ENCODE measurements at regions not wholly inside any gene's neighbourhood (a gene's known extent, or its start where the extent isn't known, plus 50 kb on each side); places are given as distances from the start of the nearest gene placed in this dataset.

DNA sequence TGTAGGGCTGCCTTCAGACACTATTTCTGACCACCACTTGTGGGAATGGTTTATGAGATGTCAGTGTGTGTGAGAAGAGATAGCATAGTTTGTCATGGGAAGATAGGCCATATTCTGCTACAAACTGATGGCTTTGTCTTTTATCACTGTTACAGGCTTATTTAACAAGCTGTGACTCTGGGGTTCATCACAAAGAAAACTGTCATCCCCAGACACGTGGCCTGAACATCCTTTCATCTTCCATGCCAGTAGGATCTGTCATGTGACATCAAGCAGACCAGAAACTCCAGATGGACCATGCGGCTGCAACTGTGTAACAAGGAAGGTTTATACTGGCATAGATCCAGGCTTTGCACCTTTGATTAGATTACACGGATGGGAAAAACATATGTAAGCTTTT lies 128.6 kb upstream of the KCNH7 start:
- DNase-seq (ENCODE audit: low read depth, low spot score): peak; percentile 4

DNA sequence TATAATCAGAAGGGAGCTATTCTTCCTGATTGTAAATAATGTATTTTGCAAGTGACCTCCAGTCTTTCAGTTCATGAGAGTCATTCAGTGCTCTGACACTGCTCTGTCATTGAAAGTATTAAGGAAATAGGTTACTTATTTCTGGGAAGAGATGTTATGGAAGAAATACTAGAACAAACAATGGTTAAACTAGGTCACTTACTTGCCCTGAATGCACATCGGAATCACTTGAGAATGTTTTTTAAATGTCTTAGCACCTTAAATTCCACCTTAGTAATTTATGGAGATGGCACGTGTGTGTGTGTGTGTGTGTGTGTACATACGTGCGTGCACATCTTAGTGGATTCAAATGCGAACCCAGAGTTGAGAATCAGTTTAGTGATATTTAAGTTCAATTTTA lies 126.6 kb upstream of the KCNH7 start:
- no peak for DNase-seq (ENCODE audit: low read depth, low spot score)

DNA sequence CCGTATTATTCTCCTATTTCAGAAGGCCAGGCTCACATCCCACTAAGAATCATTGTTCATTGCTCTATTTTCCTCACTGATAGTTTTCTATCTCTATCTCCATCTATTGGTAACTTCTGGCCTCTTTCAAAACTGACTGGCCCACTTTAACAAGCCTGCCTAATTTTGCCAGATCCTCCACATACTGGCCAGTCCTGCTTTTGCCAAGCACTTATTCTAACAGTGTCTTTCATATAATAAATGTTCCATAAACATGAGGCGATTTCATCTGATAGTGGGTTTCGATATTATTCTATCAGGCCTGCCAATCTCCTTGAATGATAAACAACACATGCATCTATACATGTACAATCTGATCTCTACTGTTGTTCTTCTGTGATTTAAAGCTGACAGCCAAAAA lies 125.9 kb upstream of the KCNH7 start:
- DNase-seq (ENCODE audit: low read depth, low spot score): no peak

DNA sequence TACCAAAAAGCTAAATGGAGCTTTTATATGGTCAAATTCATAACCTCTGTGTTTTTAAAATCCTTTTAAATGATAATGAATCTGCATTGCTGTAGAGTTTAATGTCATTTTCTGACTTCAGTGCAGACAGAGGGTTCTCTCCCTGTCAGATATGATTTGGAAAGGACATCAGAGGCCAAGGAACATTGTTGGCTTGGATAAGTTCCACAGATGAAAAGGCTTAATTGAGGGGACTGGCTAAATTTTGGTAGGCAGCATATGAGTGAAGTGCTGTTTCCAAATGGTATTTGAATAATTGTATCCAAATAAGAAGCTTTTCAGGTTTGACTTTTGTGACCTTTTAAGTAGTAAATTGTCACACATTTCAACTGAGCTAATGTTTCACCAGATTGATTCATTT lies 124.6 kb upstream of the KCNH7 start:
- DNase-seq (ENCODE audit: low read depth, low spot score): no peak

DNA sequence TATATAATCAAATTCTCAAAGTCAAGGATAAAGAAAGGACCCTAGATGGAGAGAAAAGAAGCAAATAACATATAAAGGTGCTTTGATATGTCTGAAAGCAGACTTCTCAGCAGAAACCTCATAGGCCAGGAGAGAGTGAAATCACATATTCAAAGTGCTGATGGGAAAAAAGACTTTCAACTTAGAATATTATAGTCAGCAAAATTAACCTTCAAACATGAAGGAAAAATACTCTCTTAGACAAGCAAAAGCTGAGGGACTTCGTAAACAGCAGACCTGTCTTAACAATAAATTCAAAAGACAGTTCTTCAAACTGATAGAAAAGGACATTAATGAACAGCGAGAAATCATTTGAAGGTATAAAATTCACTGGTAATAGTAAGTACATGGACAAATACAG lies 107.2 kb upstream of the KCNH7 start:
- no peak for DNase-seq (ENCODE audit: low read depth, low spot score)

DNA sequence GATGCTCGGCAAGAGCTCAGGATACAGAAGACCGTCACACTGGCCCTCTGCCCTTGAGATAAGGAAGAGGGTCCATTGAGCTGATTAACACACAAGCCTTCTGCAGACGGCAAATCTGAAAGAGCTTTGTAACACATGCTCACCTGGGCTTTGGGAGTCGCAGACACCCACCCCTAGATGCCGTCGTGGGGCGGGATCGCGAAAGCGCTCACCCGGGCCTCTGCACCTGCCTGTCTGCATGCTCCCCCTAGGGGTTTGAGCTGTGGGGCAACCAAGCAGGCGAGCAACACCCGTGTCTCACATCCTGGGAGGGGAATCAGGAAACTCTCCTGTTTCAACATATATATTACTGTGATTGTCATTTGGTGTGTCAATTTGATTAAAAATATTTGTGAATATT lies 99.8 kb upstream of the KCNH7 start:
- DNase-seq (ENCODE audit: low read depth, low spot score): peak; percentile 12

DNA sequence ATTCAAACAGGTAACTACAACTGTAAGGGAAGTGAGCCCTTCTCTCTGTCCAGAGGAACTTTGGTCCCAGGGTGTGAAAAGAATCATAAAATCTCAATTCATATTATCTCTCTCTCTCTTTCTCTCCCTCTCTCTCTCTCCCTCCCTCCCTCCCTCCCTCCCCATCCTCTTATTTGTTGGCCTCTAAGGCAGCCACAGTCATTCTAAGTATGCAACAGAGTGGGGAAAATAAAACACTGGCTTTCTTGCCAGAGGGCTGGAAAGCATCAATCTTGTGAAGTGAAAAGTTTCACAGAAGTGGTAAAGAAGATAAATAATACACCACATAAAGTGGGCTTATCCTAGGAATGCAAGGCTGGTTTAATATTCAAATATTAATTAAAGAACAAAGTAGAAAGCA lies 95.6 kb upstream of the KCNH7 start:
- no peak for DNase-seq (ENCODE audit: low read depth, low spot score)

DNA sequence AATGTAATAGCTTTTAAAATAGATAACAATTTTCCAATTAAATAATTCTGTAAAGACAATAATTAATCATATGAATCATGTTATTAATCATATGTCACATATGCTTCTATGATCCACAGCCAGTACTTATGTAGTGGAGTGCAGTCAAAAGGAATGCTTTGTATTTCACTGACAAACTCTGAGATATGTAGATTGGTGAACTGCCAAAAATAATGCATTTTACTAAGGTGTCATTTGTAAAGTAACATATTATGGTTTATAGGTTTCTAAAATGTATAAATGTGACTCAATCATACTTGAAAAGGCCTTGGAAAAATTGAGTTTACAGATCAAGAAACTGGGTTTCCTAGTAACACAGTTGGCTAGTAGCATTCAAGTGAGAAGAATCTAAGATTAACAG lies 93.8 kb upstream of the KCNH7 start:
- no peak for DNase-seq (ENCODE audit: low read depth, low spot score)

DNA sequence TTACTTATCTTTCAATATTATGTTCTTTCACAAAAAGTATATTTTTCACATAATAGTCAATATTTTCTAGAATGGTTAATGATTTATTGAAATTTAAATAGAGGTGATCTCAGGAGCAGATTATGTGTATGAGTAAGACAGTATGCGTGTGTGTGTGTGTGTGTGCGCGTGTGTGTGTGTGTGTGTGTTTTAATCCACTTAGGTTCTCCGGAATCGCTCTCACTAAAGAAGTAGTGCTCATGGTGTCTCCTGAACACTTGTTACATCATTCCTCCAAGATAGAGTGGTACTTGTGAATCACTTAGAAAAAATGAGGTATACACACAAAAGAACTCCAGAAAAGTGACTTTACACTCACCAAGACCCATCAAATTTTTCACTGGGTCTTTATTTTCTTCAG lies 91.0 kb upstream of the KCNH7 start:
- DNase-seq (ENCODE audit: low read depth, low spot score): no peak

DNA sequence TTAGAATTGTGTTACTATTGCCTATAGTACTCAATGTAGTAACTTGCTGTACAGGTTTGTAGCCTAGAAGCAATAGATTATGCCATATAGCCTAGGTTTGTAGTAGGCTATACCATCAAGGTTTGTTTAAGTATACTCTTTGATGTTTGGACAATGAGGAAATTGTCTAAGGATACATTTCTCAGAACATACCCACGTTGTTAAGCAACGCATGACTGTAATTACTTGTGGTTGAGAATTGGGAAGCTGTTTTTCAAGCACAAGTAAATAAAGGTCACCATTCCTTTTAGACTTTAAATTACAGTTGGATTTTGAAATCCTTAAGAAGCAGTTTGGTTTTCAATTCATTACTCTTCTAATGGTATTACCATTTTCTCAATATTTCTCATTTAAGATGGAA lies 89.8 kb upstream of the KCNH7 start:
- no peak for DNase-seq (ENCODE audit: low read depth, low spot score)

DNA sequence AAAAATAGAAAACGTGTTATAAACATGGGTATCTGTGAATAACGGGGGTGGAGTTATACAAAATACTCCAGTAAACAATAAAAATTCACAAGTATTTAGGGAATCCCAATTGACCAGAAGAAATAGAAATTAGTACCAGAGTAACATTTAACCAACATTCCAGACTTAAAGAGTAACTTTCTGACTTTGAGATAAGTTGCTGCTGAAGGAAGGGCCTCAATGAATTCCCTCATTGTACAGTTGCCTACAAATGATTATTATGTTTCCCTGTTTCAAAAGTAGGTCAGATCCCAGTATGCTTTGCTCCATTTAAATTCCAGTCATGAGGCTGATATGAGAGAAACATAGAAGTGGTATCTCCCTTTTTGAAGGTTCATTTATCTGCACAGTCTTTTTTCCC lies 88.3 kb upstream of the KCNH7 start:
- no peak for DNase-seq (ENCODE audit: low read depth, low spot score)

DNA sequence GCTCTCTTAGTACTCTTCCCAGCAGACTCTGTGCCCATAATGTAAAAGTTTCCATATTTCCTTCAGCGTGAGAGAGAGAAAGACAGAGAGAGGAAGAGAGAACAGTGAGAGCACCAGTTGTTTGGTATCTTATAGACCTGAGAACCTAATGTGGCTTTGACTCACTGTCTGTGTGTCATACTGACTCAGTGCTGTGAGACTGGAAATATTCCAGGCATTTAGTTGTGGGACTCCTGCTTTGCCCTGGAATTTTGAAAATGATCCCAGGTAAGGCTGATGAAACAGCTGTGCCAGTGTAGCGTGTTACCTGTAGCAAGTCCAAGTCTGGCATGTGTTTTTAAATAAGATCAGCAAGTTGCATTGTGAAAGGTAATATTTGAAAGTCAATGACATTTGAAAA lies 87.9 kb upstream of the KCNH7 start:
- no peak for DNase-seq (ENCODE audit: low read depth, low spot score)

DNA sequence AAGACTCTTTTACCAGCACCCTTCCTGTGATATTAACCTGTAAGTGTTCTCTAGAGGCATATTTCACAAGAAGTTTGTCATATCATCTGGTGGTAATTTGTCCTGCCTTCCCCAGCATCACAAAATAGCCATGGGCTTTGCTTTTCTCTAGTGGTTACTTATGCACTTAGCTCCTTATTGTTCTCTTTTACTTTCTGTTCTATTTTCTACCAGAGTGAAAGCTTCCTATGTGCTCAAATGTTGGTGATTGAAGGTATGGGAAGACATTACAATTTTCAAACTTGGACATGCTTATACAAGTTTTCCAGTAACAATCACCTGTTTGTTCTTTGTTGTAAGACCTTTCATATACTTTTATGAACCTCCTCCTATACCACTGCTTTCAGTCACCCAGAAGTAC lies 87.0 kb upstream of the KCNH7 start:
- no peak for DNase-seq (ENCODE audit: low read depth, low spot score)

DNA sequence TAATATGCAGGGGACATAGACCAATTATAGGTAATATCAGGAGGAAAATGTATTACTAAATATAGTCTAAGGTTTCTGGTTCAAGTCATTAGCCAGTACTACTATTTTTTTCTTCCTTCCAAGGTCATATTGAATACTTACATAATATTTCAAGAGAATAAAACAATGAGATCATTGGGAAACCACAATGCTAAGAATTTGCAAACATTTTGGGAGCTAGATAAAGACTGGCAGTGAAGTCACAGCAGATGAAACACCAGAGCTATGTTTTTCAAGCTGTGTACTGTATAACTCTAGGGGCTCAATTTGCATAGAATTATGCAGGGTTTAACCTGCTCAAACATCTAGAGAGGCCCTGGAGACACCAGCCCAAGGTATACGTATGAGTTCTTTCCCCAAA lies 80.5 kb upstream of the KCNH7 start:
- no peak for DNase-seq (ENCODE audit: low read depth, low spot score)

DNA sequence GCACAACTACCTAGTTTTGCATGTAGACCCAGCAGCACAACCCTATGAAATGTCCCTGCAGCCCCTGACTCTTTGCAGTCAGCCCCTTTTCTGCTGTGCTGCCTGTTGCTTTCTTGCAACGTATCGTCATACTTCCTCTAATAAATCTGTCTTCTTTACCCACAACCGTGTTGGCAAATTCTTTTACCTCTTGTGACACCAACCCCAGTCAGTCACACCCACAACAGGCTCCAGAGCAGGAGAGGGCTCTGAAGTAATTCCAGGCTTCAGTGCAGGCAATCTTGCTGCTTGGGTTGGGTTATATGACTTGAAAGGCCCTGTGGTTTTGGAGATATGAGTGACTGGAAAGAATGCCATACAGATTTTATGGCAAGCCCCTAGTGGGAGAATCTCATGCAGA lies 79.1 kb upstream of the KCNH7 start:
- DNase-seq (ENCODE audit: low read depth, low spot score): no peak

DNA sequence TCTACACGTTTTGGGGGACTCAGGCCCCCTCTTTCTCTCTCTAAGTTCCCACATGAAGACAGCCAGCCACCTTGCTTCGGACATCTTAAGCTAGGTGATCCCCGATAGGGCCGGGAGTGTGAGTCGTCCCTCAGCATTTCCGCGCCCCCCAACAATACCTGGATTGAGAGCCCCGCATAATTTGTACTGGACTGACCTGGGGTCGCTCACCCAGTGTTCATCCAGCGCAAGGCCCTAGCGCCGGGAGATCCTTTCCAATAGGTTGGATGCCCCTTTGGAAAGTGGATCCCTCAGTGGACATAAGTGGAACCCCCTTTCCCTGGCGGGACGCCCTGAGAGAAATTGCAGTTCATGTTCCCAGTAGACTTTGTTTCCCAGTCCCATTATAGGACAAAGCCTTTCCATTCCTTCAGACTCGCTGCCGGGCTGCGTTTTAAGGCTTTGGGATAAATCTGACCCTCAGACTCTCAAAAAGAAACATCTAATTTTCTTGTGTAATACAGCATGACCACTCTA lies 77.8 kb upstream of the KCNH7 start:
- DNase-seq (ENCODE audit: low read depth, low spot score): no peak

DNA sequence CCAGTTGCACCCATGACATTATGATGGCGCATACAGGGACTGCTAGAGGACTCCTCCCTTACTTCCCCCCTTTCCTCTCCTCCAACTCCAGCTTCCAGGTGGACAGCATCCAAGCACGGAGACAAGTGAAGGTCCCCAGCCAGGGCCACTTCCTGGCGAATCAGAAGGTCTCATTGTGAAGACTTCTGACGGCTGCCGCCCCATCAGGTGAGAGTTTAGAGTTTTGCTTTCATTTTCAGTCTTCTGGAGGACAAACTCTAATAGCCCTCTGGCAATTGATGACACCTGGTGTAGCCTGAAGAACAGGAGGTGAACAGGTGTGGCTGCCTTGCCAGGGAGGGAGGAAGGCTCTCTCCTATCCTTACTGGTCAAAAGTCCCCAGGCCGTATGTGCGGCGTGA lies 77.3 kb upstream of the KCNH7 start:
- DNase-seq (ENCODE audit: low read depth, low spot score): no peak

DNA sequence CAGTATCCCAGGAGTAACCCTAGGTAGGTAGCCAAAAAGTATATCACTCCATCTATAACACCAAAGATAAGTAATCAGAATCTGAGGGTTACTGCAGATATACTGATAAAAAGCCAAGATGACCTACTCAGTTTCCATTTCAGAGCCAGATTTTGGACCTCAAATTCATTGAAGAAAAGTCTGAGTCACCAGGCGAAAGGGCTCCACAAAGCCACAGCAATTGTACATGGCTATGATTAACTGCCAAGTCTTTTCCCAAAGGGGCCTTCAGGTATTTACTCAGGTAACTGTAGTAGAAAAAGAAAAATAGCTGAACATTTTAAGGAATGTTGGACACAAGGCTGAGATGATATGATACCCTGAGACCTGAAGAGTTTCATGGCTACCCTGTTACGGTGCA lies 75.6 kb upstream of the KCNH7 start:
- DNase-seq (ENCODE audit: low read depth, low spot score): no peak

DNA sequence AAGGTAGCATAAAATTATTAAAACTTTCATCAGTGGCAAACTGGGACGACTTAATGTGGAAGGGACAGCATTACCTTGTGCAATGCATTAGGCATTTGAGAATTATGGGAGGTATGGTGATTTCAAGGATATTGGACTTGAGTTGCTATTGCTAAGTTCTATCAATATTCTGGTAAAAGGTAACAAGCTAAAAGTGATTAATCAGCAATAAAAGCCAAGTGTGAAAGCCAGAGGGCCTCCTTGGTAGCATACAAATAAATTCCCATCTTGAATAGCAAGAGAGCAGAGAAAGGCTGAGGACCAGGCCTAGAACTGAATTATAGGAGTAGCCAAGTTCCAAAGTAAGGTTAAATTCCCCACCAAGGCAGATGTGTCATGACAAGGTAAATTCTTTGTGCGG lies 74.2 kb upstream of the KCNH7 start:
- no peak for DNase-seq (ENCODE audit: low read depth, low spot score)

DNA sequence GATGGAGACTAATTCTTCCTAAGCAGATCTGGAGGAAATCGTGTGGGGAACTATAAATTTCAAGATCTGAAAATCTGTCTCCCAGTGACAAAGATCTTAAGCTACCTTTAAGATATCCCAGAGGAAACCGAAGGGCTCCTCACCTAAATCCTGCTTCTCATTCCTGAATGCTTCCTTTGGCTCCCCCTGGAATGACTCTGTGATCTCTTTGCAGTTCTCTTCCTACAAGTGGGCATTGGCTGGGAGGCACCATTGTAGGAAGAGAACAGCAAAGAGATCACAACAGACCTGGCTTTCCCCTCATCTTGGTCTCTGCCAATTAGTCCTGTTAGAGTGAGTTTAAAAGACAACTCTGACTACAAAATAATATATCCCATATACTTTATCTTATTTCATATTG lies 70.0 kb upstream of the KCNH7 start:
- DNase-seq (ENCODE audit: low read depth, low spot score): no peak

DNA sequence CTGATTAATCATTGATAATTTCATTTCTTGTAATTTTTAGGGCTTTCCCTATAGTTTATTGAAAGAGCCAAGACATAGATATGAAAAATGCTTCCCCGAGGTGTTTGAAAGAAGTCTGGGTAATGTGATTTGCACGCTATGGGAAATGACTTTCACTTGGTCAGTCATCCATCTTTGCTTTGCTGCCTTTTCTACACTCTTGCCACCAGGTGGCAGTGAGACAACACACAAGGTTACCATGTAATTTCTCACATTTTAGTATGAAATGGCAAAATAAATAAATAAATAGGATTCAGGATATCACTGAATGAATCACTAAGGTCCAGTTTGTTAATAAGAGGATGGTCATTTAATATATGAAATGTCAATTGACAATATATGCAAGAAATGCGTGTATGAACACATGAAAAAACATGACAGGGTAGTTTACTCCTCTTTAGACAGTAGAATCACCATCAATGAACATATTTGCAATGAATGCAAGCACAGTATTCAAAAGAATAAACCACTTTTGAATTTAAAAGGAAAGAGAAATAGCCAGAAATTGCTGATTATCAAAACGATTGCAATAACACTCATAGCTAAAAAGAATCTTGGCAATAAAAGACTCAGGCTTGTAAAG lies 52.2 kb upstream of the KCNH7 start:
- no peak for DNase-seq (ENCODE audit: low read depth, low spot score)

DNA sequence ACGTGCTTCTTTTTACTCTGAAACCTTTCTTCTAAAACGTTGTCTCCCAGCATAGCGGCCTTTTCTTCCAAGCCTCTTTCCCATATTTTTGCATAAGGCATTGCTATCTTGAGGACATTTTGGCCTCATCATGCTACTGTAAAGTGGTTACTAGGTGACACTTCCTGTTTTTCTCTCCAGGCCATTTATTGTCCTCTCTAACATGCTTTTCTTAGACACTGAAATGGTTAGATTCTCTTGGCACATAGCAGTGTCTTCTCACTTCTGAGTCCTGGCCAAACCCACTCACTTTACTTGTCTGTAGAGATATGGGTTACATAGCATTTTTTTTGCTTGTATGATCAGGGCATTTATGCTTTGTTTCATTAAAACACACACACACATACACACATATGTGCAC lies 50.1 kb upstream of the KCNH7 start:
- DNase-seq (ENCODE audit: low read depth, low spot score): no peak
